GM08714 (cell line): ENCODE measurements at regions not wholly inside any gene's neighbourhood (a gene's known extent, or its start where the extent isn't known, plus 50 kb on each side); places are given as distances from the start of the nearest gene placed in this dataset.

Experiments used
- H3K4me3 ChIP-seq: fragments of 200-500 bp; sonication (Bioruptor generic); 2 replicates; pipeline ENCODE4 v1.5.1; 2014; ENCODE audit warnings: mild to moderate bottlenecking, low read length, inconsistent platforms
- ZNF274 ChIP-seq: IDR thresholded peaks from 2 replicates; pipeline ENCODE4 v1.6.1; 2012; ENCODE audit warnings: mild to moderate bottlenecking, low read depth, low read length

DNA sequence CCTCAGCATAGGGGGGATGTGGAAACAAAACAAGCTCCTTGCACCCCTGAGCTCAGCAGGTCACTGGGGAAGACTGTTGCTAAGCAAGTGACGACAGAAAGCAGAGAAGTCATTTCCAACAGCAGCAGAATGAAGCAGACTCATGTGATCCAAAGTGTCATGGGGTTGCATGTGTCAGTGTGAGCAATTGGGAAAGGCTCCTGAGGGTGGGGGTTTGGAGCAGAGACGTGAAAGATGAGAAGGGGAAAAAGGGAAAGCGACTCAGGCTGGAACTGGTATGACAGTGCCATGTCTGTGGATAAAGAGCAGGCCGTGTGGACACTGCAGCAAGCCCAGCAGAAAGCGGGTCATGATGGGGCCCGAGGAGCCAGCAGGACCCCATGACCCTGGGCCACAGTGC is 363.9 kb downstream of the PREX1 start:
- no peak overlapping the region for H3K4me3 ChIP-seq
- TF ChIP-seq ZNF274 = no peak

- no peak for TF ChIP-seq ZNF274
- H3K4me3 ChIP-seq = no peak overlapping the region
These were observed 364.6 kb downstream of the PREX1 start for GRCh38 chr20:48463096-48463720.

DNA sequence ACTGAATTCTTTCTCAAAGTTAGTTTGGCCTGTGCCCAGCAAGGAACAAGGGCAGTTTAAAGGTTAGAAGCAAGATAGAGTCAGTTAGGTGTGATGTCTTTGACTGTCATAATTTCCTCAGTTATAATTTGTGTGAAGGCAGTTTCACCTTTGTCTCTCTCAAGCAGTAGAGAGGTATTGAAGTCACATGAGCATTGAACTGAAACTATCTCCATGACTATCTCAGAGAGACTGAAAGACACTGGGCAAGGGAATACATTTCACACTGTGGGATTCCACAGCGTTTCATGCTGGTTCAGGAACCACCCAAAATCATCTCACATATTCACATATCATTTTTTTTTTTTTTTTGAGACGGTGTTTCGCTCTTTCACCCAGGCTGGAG is 366.1 kb downstream of the PREX1 start:
- no peak overlapping the region for H3K4me3 ChIP-seq
- TF ChIP-seq ZNF274 = no peak

DNA sequence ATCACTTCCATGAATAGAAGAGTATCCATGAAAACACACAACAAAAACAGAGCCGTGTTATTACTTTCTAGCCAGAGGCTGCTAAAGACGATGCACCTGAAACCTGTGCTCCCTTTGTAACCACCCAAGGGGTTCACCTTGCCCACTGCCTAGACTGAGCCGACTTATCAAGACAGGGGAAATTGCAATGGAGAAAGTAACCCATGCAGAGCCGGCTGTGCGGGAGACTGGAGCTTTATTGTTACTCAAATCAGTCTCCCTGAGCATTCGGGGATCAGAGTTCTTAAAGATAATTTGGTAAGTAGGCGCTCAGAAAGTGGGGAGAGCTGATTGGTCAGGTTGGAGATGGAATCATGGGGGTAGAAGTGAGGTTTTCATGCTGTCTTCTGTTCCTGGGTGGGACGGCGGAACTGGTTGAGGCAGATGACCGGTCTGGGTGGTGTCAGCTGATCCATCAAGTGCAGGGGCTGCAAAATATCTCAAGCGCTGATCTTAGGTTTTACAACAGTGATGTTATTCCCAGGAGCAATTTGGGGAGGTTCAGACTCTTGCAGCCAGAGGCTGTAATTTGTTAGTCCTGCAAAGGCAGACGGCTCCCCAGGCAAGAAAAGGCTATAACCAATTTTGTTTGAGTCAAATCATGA is 366.6 kb downstream of the PREX1 start:
- no peak overlapping the region for H3K4me3 ChIP-seq
- TF ChIP-seq ZNF274 = no peak

DNA sequence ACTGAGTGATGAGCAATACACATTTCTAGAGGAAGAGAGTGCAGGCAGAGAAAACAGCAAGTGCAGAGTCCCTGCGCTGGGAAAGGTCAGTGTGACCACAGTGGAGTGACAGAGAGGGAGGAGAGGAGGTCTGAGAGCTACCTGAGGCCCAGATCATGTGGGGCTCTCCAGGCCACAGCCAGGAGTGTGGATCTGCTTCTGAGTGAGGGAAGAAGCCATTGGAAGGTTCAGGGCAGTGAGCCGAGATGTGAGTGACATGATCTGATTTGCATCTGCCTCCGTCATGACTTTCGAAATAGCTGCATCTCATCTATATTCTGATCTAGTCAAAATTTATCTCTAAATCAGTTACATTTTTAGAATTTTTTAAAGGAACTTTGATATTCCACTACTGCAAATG is 367.1 kb downstream of the PREX1 start:
- H3K4me3 ChIP-seq = no peak overlapping the region
- TF ChIP-seq ZNF274 = no peak

DNA sequence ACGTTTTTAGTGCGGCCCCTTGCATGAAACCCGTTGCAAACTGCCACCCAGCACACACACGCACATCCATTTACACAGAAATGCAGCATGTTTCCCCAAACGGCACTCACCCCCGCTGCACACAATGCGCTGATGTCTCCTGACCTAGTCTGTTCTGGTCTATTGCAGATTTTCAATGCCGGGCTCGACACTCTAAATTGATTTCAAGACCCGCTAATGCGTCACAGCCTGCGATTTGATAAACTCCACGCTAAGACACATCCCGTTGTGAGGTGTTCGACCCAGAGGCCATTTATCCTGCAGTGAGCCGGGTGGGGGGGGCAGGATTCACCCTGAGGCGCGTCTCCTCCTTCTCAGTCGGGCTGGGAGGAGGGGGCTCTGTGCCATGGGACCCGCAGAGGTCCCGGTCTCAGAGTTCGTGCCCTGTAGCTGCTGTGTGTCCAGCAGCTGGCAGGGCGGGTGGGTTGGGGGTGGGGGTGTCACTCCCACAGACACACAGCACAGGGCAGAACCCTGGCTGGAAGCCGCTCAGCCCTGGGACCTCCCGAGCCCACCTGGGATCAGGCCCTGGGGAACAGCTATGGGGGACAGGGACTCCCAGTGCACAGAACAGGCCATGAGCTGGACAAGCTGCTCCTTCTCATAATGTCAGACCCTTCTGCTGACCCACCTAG is 367.9 kb downstream of the PREX1 start:
- TF ChIP-seq ZNF274 = no peak
- H3K4me3 ChIP-seq = no peak overlapping the region

DNA sequence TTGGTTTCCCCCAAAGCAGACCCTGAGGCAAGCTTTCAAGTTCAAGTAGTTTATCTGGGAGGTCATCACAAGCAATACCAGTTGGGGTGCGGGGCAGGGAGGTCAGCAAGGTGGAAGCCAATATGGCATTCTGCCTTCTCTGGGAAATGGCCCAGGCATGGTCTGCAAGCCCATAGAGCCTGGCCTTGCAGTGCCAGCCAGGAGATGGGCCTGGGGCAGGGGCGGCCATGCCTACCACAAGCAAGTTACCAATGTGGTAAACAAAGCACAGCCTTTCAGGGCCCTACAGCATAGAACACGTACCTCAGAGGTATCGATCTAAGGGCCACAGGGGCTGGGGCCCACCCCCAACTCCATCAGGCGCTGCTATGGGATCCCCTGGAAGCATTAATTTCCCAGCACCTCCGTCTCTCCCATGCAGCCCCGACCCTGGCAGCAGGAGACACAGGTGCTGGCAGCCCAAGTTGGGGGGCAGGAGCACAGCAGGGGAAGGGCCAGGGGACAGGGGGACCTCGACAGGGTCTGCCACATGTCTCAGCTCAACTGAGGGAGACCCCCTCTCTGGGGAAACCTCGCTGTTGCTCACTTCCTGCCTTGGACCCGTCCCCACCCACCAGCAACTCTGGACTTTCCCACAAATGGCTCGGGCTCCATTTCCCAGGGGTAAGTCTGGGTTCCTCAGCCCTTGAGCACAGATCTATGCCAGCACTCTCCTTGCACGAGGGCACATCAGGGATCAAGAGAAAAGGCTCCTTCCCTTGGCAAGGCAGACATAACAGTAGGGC is 369.0 kb downstream of the PREX1 start:
- no peak for TF ChIP-seq ZNF274
- H3K4me3 ChIP-seq = no peak overlapping the region

- TF ChIP-seq ZNF274 = no peak
- no peak overlapping the region for H3K4me3 ChIP-seq
These were observed 369.8 kb downstream of the PREX1 start for GRCh38 chr20:48458003-48458377.

- no peak for TF ChIP-seq ZNF274
- no peak overlapping the region for H3K4me3 ChIP-seq
These were observed 370.4 kb downstream of the PREX1 start for GRCh38 chr20:48457193-48458002.

- no peak for TF ChIP-seq ZNF274
- H3K4me3 ChIP-seq = no peak overlapping the region
These were observed 371.2 kb downstream of the PREX1 start for GRCh38 chr20:48456366-48457192.

DNA sequence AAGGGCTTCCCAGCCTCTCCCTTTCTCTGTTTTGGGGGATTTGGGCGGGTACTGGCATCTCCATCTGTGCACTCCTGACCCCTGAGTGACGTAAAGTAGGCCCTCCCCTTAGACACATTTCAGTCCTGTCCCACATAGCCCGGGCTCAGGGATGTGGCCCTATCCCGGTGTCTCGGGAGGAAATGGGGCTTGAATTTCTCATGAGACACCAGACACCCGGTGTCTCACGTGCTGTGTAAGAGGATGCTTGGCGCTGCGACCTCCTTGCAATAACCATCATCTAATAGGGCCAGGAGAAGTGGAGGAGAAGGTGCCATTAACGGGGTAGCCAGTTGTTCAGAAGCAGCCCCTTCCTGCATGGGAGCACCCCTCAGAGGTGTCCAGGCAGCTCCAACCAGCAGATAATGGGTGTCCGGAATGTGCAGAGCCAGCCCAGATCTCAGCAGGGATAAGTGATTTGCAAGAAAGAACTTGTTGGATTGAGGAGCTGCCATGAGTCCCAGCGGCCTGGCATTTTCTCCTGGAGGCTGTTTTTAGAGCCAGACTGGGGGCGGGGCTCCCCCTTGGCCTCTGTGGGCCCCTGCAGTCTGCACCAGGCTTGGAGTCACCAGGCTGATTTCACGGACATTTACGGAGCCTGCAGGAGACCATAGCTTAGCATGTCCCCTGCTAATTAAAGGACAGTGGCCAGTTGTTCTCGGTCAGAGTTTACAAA is 372.0 kb downstream of the PREX1 start:
- H3K4me3 ChIP-seq = no peak overlapping the region
- no peak for TF ChIP-seq ZNF274

DNA sequence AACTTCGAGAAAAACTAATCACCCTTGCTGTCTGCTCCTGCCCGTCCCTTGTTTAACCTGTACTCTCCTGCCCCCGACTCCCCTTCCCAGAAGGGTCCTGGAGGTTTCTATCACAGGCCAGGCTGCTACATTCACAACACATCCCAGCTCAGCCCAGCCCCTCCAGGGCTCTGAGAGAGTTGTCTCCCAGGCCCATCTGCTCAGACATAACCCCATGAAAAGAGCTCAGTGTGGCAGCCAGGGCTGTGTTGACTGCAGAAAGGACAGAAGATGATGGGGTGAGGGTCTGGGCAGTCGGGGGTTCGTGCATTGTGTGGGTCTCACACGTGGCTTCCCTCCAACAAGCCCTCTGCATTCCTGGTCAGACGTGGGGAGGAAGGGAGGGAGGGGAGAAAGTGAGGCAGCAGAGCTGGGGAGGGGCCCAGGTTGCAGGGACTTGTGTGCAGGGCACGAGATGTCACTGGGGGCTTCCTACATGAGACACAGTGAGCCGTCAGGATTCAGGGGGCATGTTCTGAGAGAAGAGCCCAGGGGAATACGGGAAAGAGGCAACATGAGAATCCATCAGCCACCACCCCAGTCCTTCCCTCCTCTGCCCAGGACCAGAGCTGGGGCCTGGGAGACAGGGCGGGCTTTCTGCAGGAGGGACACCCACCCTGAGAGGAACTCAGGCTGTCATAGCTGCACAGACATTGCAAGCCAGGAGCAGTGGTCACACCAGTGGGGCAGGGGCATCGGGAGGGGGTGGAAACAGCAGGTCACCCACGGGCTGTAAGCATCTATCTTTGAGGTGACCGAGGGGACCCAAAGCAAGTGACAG is 372.9 kb downstream of the PREX1 start:
- no peak overlapping the region for H3K4me3 ChIP-seq
- no peak for TF ChIP-seq ZNF274
